IMR-90 (cell line): ENCODE measurements at regions not wholly inside any gene's neighbourhood (a gene's known extent, or its start where the extent isn't known, plus 50 kb on each side); places are given as distances from the start of the nearest gene placed in this dataset.

Source experiments
- ATAC-seq: fragments of 200-7000 bp; cut with Tn5 transposase; 2 replicates; pipeline ENCODE4 v1.9.1; 2020; ENCODE audit warnings: low read depth, mild to moderate bottlenecking, moderate library complexity
- BruUV-seq: library from RNA; stranded (reverse); fragments of 400-500 nt; replicated peaks from 2 replicates; lab custom pipeline; 2021; lab: Mats Ljungman, UMichigan
- CTCF ChIA-PET: fragments of 300-600 bp; formaldehyde crosslinking; extraction: SDS; loops from one replicate; lab custom pipeline; 2021; ENCODE audit warnings: antibody characterized with exemption; lab: Yijun Ruan, JAX
- POLR2A ChIA-PET: fragments of 300-600 bp; sonication (Branson Sonifier 250); formaldehyde crosslinking; loops from one replicate; lab custom pipeline; 2022; ENCODE audit warnings: antibody characterized with exemption; ENCODE audit not compliant: unreplicated experiment; lab: Charles Lee
- DNase-seq: peaks from one replicate; pipeline ENCODE4 v3.0.0; 2013
- H2AFZ ChIP-seq: replicated peaks from 2 replicates; pipeline ENCODE3; 2013; ENCODE audit warnings: low read length, mild to moderate bottlenecking; ENCODE audit not compliant: poor library complexity
- H2AK5ac ChIP-seq: 2 replicates; pipeline ENCODE4 v1.6.1; 2013; ENCODE audit warnings: low read depth, low read length, inconsistent platforms
- H2AK9ac ChIP-seq: replicated peaks from 2 replicates; pipeline ENCODE3; 2013; ENCODE audit warnings: mild to moderate bottlenecking, low read depth, low read length, moderate library complexity; ENCODE audit not compliant: poor library complexity
- H2BK120ac ChIP-seq: 2 replicates; pipeline ENCODE4 v1.6.1; 2013; ENCODE audit warnings: low read depth, low read length, inconsistent platforms
- H2BK15ac ChIP-seq: 3 replicates; pipeline ENCODE4 v1.6.1; 2013; ENCODE audit warnings: low read depth, low read length, inconsistent platforms
- H2BK20ac ChIP-seq: 2 replicates; pipeline ENCODE4 v1.6.1; 2013; ENCODE audit warnings: low read depth, mild to moderate bottlenecking, inconsistent platforms, low read length, moderate library complexity
- H2BK5ac ChIP-seq: 2 replicates; pipeline ENCODE4 v1.6.1; 2013; ENCODE audit warnings: mild to moderate bottlenecking, low read depth, low read length, inconsistent platforms; ENCODE audit not compliant: poor library complexity, severe bottlenecking
- H3K14ac ChIP-seq: replicated peaks from 2 replicates; pipeline ENCODE4 v1.6.1; 2013; ENCODE audit warnings: low read depth, low read length, inconsistent platforms
- H3K18ac ChIP-seq: 2 replicates; pipeline ENCODE4 v1.6.1; 2013; ENCODE audit warnings: low read depth, low read length, control low read depth
- H3K23ac ChIP-seq: 2 replicates; pipeline ENCODE4 v1.6.1; 2013; ENCODE audit warnings: low read depth, low read length, inconsistent platforms
- H3K27ac ChIP-seq: 2 replicates; pipeline ENCODE4 v1.5.1; 2013; ENCODE audit warnings: mild to moderate bottlenecking, control low read depth, low read length; ENCODE audit not compliant: insufficient read depth
- H3K27me3 ChIP-seq: 2 replicates; pipeline ENCODE4 v1.6.1; 2013; ENCODE audit warnings: low read length; ENCODE audit not compliant: control insufficient read depth, insufficient read depth
- H3K36me3 ChIP-seq: 2 replicates; pipeline ENCODE4 v1.6.1; 2013; ENCODE audit warnings: low read length, mixed read lengths; ENCODE audit not compliant: control insufficient read depth, insufficient read depth
- H3K4ac ChIP-seq: 2 replicates; pipeline ENCODE4 v1.6.1; 2013; ENCODE audit warnings: low read depth, low read length, inconsistent platforms
- H3K4me1 ChIP-seq: 2 replicates; pipeline ENCODE4 v1.6.1; 2013; ENCODE audit warnings: low read length, mixed read lengths; ENCODE audit not compliant: control insufficient read depth, insufficient read depth
- H3K4me2 ChIP-seq: 2 replicates; pipeline ENCODE4 v1.6.1; 2013; ENCODE audit warnings: low read depth, mild to moderate bottlenecking, control low read depth, low read length, moderate library complexity
- H3K4me3 ChIP-seq: 2 replicates; pipeline ENCODE4 v1.5.1; 2013; ENCODE audit warnings: low read depth, mild to moderate bottlenecking, control low read depth, low read length, moderate library complexity; ENCODE audit not compliant: insufficient read depth
- H3K56ac ChIP-seq: 2 replicates; pipeline ENCODE4 v1.6.1; 2013; ENCODE audit warnings: low read length, inconsistent platforms; ENCODE audit not compliant: insufficient read depth; ENCODE audit errors: extremely low read depth
- H3K79me1 ChIP-seq, 2 experiments: 2 replicates each; pipeline ENCODE4 v1.6.1; 2013; ENCODE audit warnings: low read length in 2 of 2, inconsistent platforms in 1 of 2, low read depth in 1 of 2
- H3K9ac ChIP-seq: 2 replicates; pipeline ENCODE4 v1.6.1; 2013; ENCODE audit warnings: low read depth, low read length, control low read depth
- H3K9me1 ChIP-seq: 2 replicates; pipeline ENCODE4 v1.6.1; 2013; ENCODE audit warnings: low read length, inconsistent platforms; ENCODE audit not compliant: insufficient read depth
- H3K9me3 ChIP-seq: 2 replicates; pipeline ENCODE4 v1.6.1; 2013; ENCODE audit warnings: low read length; ENCODE audit not compliant: control insufficient read depth, insufficient read depth
- H4K20me1 ChIP-seq: 2 replicates; pipeline ENCODE4 v1.6.1; 2013; ENCODE audit warnings: low read length, inconsistent platforms; ENCODE audit not compliant: insufficient read depth
- H4K5ac ChIP-seq: 2 replicates; pipeline ENCODE4 v1.6.1; 2013; ENCODE audit warnings: mild to moderate bottlenecking, low read depth, low read length, control low read depth
- H4K8ac ChIP-seq, 2 experiments: 2 replicates each; pipeline ENCODE4 v1.6.1; 2013; ENCODE audit warnings: low read depth in 2 of 2, low read length in 2 of 2, control low read depth in 1 of 2, inconsistent platforms in 1 of 2
- H4K91ac ChIP-seq: 2 replicates; pipeline ENCODE4 v1.6.1; 2013; ENCODE audit warnings: low read depth, low read length, inconsistent platforms; ENCODE audit not compliant: insufficient read depth
- BHLHE40 ChIP-seq: fragments of 150-350 bp; IDR thresholded peaks from 2 replicates; pipeline ENCODE4 v1.6.1; 2016; ENCODE audit warnings: mild to moderate bottlenecking, low read depth, low read length
- CHD1 ChIP-seq: IDR thresholded peaks from 2 replicates; pipeline ENCODE4 v1.6.1; 2012; ENCODE audit warnings: low read depth, low read length, improper control_type of control experiment
- CTCF ChIP-seq: conservative IDR thresholded peaks from 2 replicates; pipeline ENCODE4 v1.5.1; 2012; ENCODE audit warnings: mild to moderate bottlenecking, low read depth, low read length, improper control_type of control experiment
- ELK1 ChIP-seq: fragments of 150-350 bp; IDR thresholded peaks from 2 replicates; pipeline ENCODE4 v1.6.1; 2016; ENCODE audit warnings: low read depth, mild to moderate bottlenecking, low read length, moderate library complexity, borderline replicate concordance
- FOS ChIP-seq: fragments of 150-350 bp; IDR thresholded peaks from 2 replicates; pipeline ENCODE4 v1.6.1; 2016; ENCODE audit warnings: low read depth, low read length
- MAZ ChIP-seq: IDR thresholded peaks from 2 replicates; pipeline ENCODE4 v1.6.1; 2012; ENCODE audit warnings: low read depth, mild to moderate bottlenecking, low read length, improper control_type of control experiment, moderate library complexity, borderline replicate concordance
- MXI1 ChIP-seq: IDR thresholded peaks from 2 replicates; pipeline ENCODE4 v1.6.1; 2012; ENCODE audit warnings: low read depth, mild to moderate bottlenecking, low read length, moderate library complexity, borderline replicate concordance
- POLR2A ChIP-seq: IDR thresholded peaks from 2 replicates; pipeline ENCODE4 v1.6.1; 2012; ENCODE audit warnings: mild to moderate bottlenecking, low read depth, low read length
- RCOR1 ChIP-seq: IDR thresholded peaks from 2 replicates; pipeline ENCODE4 v1.6.1; 2012; ENCODE audit warnings: mild to moderate bottlenecking, low read length, improper control_type of control experiment; ENCODE audit not compliant: insufficient replicate concordance
- RFX5 ChIP-seq: IDR thresholded peaks from 2 replicates; pipeline ENCODE4 v1.8.0; 2012; ENCODE audit warnings: low read depth, mild to moderate bottlenecking, low read length, moderate library complexity
- WGBS, 2 experiments: methylation state at CpG; one replicate each; pipeline versions ENCODE4 v1.1.5 to v1.1.7; 2013; ENCODE audit warnings: missing lambda C conversion rate in 2 of 2; ENCODE audit not compliant: insufficient read length in 1 of 2; ENCODE audit errors: extremely low coverage in 2 of 2; 5-methylcytosine and 5-hydroxymethylcytosine counted together
- dilution Hi-C: fragments of 300-500 bp; cut with HindIII; formaldehyde crosslinking; loops from one replicate; pipeline ENCODE4 v1.14.3; 2018; ENCODE audit warnings: low sequenced_read_pairs; ENCODE audit not compliant: unreplicated experiment
- in situ Hi-C: fragments of 300-500 bp; cut with MboI; formaldehyde crosslinking; loops from 3 replicates; pipeline ENCODE4 v1.14.3; 2019; ENCODE audit warnings: low sequenced_read_pairs, inconsistent platforms, mixed read lengths
- intact Hi-C: fragments of 100-400 bp; cut with micrococcal nuclease; formaldehyde crosslinking; loops from 2 replicates; pipeline ENCODE4 v1.10.0; 2022

GRCh38 chr5:2883771-2884170 lies 132.3 kb upstream of the IRX2 start:
- Histone ChIP-seq H3K14ac (no peak overlapping the region), H4K5ac (no peak overlapping the region), H3K36me3 (no peaks in the 10 kb centered on the region), H3K27ac (no peak overlapping the region), H3K18ac (no peak overlapping the region), H2AK9ac (no peak overlapping the region), H2AK5ac (no peak overlapping the region), H3K4me3 (no peak overlapping the region), H2AFZ (no peak overlapping the region), H3K4me2 (no peak overlapping the region), H3K4ac (no peak overlapping the region), H3K79me1 (no peaks in the 10 kb centered on the region), H2BK5ac (no peak overlapping the region), H2BK15ac (no peak overlapping the region), H4K20me1 (no peaks in the 10 kb centered on the region), H4K8ac (no peak overlapping the region), H3K4me1 (no peaks in the 10 kb centered on the region), H3K9ac (no peak overlapping the region), H4K91ac (no peak overlapping the region), H3K56ac (no peak overlapping the region), H2BK20ac (no peak overlapping the region), H2BK120ac (no peak overlapping the region), H3K9me3 (peaks cover 16% of the 10 kb centered on the region), H3K9me1 (no peaks in the 10 kb centered on the region), H3K27me3 (no peaks in the 10 kb centered on the region), H3K23ac (no peak overlapping the region)
- no TSS peak for BruUV-seq
- dilution Hi-C loops, result no loop called here
- intact Hi-C loops, result no loop called here
- ChIA-PET POLR2A (no interaction called here), CTCF (no interaction called here)
- no peak for ATAC-seq
- WGBS, 2 experiments, result 52% methylated on average over 4 of the region's 8 CpGs; no CpG with 5 or more reads in 1 of the 2 experiments
- in situ Hi-C loops, result no loop called here
- no peak for DNase-seq
- TF ChIP-seq CHD1, result no peak
- no peak for TF ChIP-seq FOS
- no peak for TF ChIP-seq CTCF
- no peak for TF ChIP-seq BHLHE40
- no peak for TF ChIP-seq MAZ
- no peak for TF ChIP-seq MXI1
- TF ChIP-seq RFX5, result no peak
- TF ChIP-seq POLR2A, result no peak
- no peak for TF ChIP-seq ELK1
- TF ChIP-seq RCOR1, result no peak
